OCI-LY7 (cell line): ENCODE measurements at regions not wholly inside any gene's neighbourhood (a gene's known extent, or its start where the extent isn't known, plus 50 kb on each side); places are given as distances from the start of the nearest gene placed in this dataset.

ENCODE experiments used
- BruUV-seq: library from RNA; stranded (reverse); fragments of 400-500 nt; replicated peaks from 2 replicates; lab custom pipeline; 2021; lab: Mats Ljungman, UMichigan
- CTCF ChIA-PET: fragments of 300-600 bp; sonication (Branson Sonifier 250); formaldehyde crosslinking; loops from one replicate; lab custom pipeline; 2022; ENCODE audit warnings: antibody characterized with exemption; ENCODE audit not compliant: unreplicated experiment; lab: Charles Lee
- POLR2A ChIA-PET: fragments of 300-600 bp; sonication (Branson Sonifier 250); formaldehyde crosslinking; loops from one replicate; lab custom pipeline; 2022; ENCODE audit warnings: antibody characterized with exemption; lab: Charles Lee
- DNase-seq: peaks from one replicate; pipeline ENCODE4 v3.0.0-alpha.2; 2015; ENCODE audit warnings: low spot score
- H2AFZ ChIP-seq: fragments of 200-600 bp; sonication (generic), shearing (Covaris generic); 2 replicates; pipeline ENCODE4 v1.6.1; 2014; ENCODE audit warnings: mild to moderate bottlenecking, antibody characterized with exemption, low read length, moderate library complexity
- H3K27ac ChIP-seq: fragments of 200-600 bp; sonication (generic); 2 replicates; pipeline ENCODE4 v1.5.1; 2014; ENCODE audit warnings: mixed run types, low read depth, mild to moderate bottlenecking, moderate library complexity, low read length, inconsistent platforms; ENCODE audit not compliant: poor library complexity, severe bottlenecking
- H3K36me3 ChIP-seq: fragments of 200-600 bp; sonication (generic); 2 replicates; pipeline ENCODE4 v1.6.1; 2014; ENCODE audit warnings: mild to moderate bottlenecking, antibody characterized with exemption, low read length, moderate library complexity, mixed read lengths; ENCODE audit not compliant: insufficient read depth
- H3K4me1 ChIP-seq: fragments of 200-600 bp; sonication (generic); 2 replicates; pipeline ENCODE4 v1.5.1; 2014; ENCODE audit warnings: mild to moderate bottlenecking, low read length; ENCODE audit not compliant: insufficient read depth, poor library complexity, severe bottlenecking
- H3K4me2 ChIP-seq: fragments of 200-600 bp; sonication (generic); 2 replicates; pipeline ENCODE4 v1.6.1; 2014; ENCODE audit warnings: mild to moderate bottlenecking, low read length
- H3K4me3 ChIP-seq: fragments of 200-600 bp; sonication (generic); 2 replicates; pipeline ENCODE4 v1.5.1; 2014; ENCODE audit warnings: mild to moderate bottlenecking, low read depth, low read length; ENCODE audit not compliant: poor library complexity, severe bottlenecking
- H3K79me2 ChIP-seq: fragments of 200-600 bp; sonication (generic); 2 replicates; pipeline ENCODE4 v1.6.1; 2016; ENCODE audit warnings: low read depth, mild to moderate bottlenecking, low read length, moderate library complexity, mixed read lengths; ENCODE audit not compliant: insufficient read depth
- H3K9me2 ChIP-seq: fragments of 200-600 bp; sonication (generic); 2 replicates; pipeline ENCODE4 v1.6.1; 2016; ENCODE audit warnings: mild to moderate bottlenecking, low read length, mixed read lengths; ENCODE audit not compliant: insufficient read depth
- H3K9me3 ChIP-seq: fragments of 200-600 bp; sonication (generic); 2 replicates; pipeline ENCODE4 v1.6.1; 2014; ENCODE audit warnings: mild to moderate bottlenecking, mixed run types, low read length, mixed read lengths
- H4K20me1 ChIP-seq: fragments of 200-600 bp; sonication (generic); 2 replicates; pipeline ENCODE4 v1.6.1; 2014; ENCODE audit warnings: mild to moderate bottlenecking, antibody characterized with exemption, low read length, moderate library complexity, mixed read lengths; ENCODE audit not compliant: insufficient read depth
- EZH2phosphoT487 ChIP-seq: fragments of 200-600 bp; sonication (generic); IDR thresholded peaks from 2 replicates; pipeline ENCODE4 v1.6.1; 2018; ENCODE audit warnings: low read depth, borderline replicate concordance, mild to moderate bottlenecking, mixed run types, antibody characterized with exemption, low read length, moderate library complexity, mixed read lengths
- intact Hi-C: fragments of 100-400 bp; cut with micrococcal nuclease; formaldehyde crosslinking; loops from one replicate; pipeline ENCODE4 v1.10.0; 2022; ENCODE audit not compliant: unreplicated experiment
- TF ChIP-seq, protein P1 (sequence below): fragments of 200-600 bp; sonication (generic); conservative IDR thresholded peaks from 2 replicates; pipeline ENCODE4 v1.5.1; 2014; ENCODE audit warnings: mild to moderate bottlenecking, antibody characterized with exemption, low read length, moderate library complexity, mixed read lengths

DNA sequence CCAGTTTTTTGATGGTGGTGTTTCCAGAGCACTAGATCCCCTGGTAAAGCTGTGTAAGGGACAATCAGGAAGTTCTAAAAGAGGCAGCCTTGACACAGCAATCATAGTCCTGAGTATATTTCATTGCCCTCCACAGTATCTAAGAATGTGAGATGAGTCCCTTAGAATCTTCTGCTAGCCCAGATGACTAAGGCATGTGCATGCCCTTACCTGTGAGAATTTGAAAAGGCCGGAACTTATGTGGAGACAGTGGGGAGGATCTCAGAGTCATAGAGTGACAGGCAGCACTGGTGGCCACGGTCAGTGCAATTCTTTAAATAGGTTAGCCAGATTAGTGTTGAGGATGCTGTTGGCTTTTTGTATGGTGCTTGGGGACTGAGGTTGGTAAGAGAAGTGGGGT, 361.4 kb upstream of the VSTM2A start:
- POLR2A ChIA-PET = no interaction called here
- no TSS peak for BruUV-seq

DNA sequence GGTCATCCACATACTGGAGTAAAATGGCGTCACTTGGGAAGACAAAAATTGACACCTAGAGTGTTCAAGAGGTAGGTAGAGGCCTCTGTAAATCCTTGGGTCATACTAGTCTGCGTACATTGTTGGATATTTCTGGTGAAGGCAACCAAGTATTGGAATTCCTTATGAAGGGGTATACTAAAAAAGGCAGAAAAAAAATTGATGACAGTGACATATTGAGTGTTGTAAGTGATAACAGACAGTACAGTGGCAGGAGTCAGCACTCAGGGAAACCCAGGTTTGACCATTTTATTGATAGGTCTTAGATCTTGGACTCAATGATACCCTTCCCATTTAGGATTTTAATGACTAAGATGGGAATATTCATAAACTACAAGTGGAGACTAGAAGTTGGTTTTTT, 359.1 kb upstream of the VSTM2A start:
- H3K9me2 ChIP-seq = no peaks in the 10 kb centered on the region
- no peak overlapping the region for H3K4me3 ChIP-seq
- intact Hi-C loops = no loop called here
- no peak overlapping the region for H2AFZ ChIP-seq
- no TSS peak for BruUV-seq
- POLR2A ChIA-PET = no interaction called here
- no peak for DNase-seq
- no peaks in the 10 kb centered on the region for H4K20me1 ChIP-seq
- no peaks in the 10 kb centered on the region for H3K9me3 ChIP-seq
- CTCF ChIA-PET = no interaction called here
- no peaks in the 10 kb centered on the region for H3K4me1 ChIP-seq
- H3K27ac ChIP-seq = no peak overlapping the region
- H3K79me2 ChIP-seq = no peaks in the 10 kb centered on the region
- no peaks in the 10 kb centered on the region for H3K36me3 ChIP-seq
- no peak overlapping the region for H3K4me2 ChIP-seq
- TF ChIP-seq, protein P1, sequence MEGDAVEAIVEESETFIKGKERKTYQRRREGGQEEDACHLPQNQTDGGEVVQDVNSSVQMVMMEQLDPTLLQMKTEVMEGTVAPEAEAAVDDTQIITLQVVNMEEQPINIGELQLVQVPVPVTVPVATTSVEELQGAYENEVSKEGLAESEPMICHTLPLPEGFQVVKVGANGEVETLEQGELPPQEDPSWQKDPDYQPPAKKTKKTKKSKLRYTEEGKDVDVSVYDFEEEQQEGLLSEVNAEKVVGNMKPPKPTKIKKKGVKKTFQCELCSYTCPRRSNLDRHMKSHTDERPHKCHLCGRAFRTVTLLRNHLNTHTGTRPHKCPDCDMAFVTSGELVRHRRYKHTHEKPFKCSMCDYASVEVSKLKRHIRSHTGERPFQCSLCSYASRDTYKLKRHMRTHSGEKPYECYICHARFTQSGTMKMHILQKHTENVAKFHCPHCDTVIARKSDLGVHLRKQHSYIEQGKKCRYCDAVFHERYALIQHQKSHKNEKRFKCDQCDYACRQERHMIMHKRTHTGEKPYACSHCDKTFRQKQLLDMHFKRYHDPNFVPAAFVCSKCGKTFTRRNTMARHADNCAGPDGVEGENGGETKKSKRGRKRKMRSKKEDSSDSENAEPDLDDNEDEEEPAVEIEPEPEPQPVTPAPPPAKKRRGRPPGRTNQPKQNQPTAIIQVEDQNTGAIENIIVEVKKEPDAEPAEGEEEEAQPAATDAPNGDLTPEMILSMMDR = no peak
- no peak for TF ChIP-seq EZH2phosphoT487

More for the DNA sequence above, 361.4 kb upstream of the VSTM2A start:
- CTCF ChIA-PET = no interaction called here
- intact Hi-C loops = no loop called here
- Histone ChIP-seq H3K4me2 (no peak overlapping the region), H3K27ac (no peak overlapping the region), H3K79me2 (no peaks in the 10 kb centered on the region), H3K9me2 (no peaks in the 10 kb centered on the region), H2AFZ (no peak overlapping the region), H3K4me3 (no peak overlapping the region), H4K20me1 (no peaks in the 10 kb centered on the region), H3K4me1 (no peaks in the 10 kb centered on the region), H3K36me3 (no peaks in the 10 kb centered on the region), H3K9me3 (no peaks in the 10 kb centered on the region)
- DNase-seq = no peak
- no peak for TF ChIP-seq EZH2phosphoT487
- TF ChIP-seq, protein P1 = no peak

DNA sequence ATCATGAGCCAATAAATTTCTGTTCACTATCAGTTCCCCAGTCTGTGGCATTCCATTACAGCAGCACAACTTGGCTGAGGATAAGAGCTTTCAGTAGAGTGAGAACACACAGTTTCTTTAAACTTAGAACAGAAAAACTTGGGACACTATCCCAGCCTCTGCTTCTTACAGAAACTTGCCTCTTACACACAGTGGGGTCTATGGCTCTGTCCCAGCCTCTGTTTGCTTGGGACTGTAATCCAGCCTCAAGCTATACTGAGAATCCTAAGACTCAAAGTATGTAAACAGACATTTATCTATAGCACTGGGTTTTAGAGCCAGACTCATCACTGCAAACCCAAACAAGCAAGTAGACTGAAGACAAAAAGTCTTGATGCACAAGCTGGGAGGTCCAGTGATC, 355.8 kb upstream of the VSTM2A start:
- TF ChIP-seq EZH2phosphoT487 = no peak
- TF ChIP-seq, protein P1 = no peak
- no peaks in the 10 kb centered on the region for H3K9me2 ChIP-seq
- ChIA-PET POLR2A (interaction anchor here (0.6 kb wide), 1 partner anchor 49 kb away, joined by 3 read pairs; no protein-coding TSS in a partner anchor), CTCF (no interaction called here)
- H3K4me3 ChIP-seq = no peak overlapping the region
- H3K79me2 ChIP-seq = no peaks in the 10 kb centered on the region
- no peaks in the 10 kb centered on the region for H3K36me3 ChIP-seq
- no peak overlapping the region for H3K4me2 ChIP-seq
- no peak overlapping the region for H2AFZ ChIP-seq
- H3K9me3 ChIP-seq = no peaks in the 10 kb centered on the region
- intact Hi-C loops = no loop called here
- H3K4me1 ChIP-seq = no peaks in the 10 kb centered on the region
- no TSS peak for BruUV-seq
- no peak overlapping the region for H3K27ac ChIP-seq
- no peak for DNase-seq
- no peaks in the 10 kb centered on the region for H4K20me1 ChIP-seq
